Fibroblast of the aortic adventitia (primary cell): ENCODE measurements at regions not wholly inside any gene's neighbourhood (a gene's known extent, or its start where the extent isn't known, plus 50 kb on each side); places are given as distances from the start of the nearest gene placed in this dataset.
A peak's percentile ranks its signal among the peaks of the same experiment; 100 is the strongest.

ENCODE experiments used
- DNase-seq: peaks from one replicate; pipeline ENCODE4 v3.0.0-alpha.2; 2010; ENCODE audit warnings: low read depth
- H3K4me3 ChIP-seq: 2 replicates; pipeline ENCODE4 v1.5.1; 2011; ENCODE audit warnings: low read depth, mild to moderate bottlenecking, control low read depth, low read length, moderate library complexity
- TF ChIP-seq, protein P1 (sequence below): IDR thresholded peaks from 2 replicates; pipeline ENCODE4 v1.5.1; 2011; ENCODE audit warnings: mild to moderate bottlenecking, low read length, control low read depth, inconsistent platforms; ENCODE audit not compliant: insufficient read depth

DNA sequence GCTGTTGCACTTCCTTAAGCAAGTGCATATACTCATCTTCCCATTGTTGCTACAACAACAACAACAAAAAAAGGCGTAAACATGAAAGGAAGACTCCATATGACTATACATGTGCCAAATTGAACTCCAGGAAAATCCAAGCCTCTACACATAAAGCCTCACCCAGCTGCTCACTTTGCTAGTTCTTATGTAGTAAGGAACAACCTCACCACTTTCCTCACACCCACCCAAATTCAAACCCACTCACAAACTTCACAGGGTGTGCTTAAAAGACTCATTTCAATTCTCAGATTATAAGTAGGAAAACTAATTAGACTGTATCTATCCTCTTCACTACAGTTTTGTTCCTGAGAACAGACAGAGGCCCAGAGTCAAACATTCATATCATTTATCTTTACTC lies 671.1 kb upstream of the INTU start:
- no peak overlapping the region for H3K4me3 ChIP-seq
- DNase-seq, result no peak
- TF ChIP-seq, protein P1, sequence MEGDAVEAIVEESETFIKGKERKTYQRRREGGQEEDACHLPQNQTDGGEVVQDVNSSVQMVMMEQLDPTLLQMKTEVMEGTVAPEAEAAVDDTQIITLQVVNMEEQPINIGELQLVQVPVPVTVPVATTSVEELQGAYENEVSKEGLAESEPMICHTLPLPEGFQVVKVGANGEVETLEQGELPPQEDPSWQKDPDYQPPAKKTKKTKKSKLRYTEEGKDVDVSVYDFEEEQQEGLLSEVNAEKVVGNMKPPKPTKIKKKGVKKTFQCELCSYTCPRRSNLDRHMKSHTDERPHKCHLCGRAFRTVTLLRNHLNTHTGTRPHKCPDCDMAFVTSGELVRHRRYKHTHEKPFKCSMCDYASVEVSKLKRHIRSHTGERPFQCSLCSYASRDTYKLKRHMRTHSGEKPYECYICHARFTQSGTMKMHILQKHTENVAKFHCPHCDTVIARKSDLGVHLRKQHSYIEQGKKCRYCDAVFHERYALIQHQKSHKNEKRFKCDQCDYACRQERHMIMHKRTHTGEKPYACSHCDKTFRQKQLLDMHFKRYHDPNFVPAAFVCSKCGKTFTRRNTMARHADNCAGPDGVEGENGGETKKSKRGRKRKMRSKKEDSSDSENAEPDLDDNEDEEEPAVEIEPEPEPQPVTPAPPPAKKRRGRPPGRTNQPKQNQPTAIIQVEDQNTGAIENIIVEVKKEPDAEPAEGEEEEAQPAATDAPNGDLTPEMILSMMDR, result no peak

DNA sequence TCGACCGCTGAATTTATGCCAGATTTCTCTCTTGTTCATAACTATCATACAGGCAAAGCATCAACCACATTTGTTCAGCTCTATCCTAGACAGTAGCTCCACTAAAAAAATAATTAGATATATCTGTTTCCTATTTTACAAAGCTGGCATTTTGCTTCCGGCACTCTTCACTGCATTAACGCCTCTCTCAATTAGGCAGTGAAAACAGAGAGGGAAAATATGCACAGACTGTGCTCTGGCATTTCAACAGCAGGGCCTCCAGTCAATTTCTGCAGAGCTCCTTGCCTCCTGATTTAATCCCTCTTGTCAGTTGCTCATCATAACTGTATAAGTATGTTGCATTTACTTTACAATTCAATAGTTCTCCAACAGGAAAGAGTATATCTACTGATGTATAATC lies 666.9 kb upstream of the INTU start:
- TF ChIP-seq, protein P1, result no peak
- no peak overlapping the region for H3K4me3 ChIP-seq

DNA sequence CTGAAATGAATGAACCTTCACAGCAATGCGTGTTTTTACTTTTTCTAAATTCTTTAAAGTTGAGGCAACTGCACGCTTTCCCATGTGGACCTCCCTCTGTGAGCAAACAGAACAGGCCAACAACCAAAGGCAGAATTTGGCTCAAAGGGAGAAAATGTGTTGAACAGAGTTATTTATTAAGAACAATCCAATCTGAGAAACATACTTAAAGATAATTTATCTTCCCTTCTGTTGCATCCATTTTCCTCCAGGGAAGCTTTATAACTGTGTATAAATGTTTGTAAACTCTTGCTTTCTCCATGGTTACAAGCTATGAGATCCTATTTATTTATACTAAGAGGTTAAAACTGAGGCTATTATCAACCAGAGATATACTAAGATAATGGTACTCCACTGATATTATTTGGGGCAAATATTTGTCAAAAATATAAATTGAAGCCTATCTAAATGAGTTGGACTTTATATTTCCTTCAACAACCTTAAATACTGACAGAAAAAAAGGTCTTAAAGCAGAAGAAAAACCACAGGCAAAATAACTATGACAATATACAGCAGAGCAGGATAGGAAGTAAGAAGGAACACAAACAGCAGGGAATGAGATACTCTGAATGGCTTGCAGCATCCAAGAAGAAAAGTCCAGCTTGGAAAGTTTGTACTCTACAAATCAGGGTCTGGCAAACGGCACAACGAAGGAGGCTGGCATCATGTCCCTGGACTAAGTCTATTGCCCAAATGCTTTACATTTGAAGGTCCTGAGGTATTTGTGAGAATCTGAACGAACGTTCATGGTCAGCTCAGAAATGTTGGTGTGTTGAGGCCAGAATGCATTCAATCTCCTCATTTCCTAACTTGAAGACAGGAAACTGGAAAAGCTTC lies 663.2 kb upstream of the INTU start:
- no peak for DNase-seq
- TF ChIP-seq, protein P1, result no peak
- no peak overlapping the region for H3K4me3 ChIP-seq

More for the DNA sequence above, 666.9 kb upstream of the INTU start:
- no peak for DNase-seq

DNA sequence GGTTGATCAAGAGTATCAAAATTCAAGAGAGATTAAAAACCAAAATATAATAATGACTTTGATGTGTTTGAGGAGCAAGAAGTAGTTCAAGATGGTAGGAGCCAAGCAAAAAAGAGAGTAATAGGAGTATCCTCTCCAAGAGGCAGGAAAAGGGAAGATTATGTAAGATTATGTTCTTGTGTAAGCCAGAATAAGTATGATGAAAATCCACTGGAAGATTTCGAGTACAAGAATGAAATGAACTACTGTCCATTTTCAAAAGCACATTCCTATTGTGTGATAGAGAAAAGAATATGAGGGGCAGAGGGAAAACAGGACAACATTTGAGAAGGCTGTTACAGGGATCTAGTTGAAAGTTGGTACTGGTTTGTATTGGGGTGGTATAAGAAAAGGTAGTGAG lies 659.6 kb upstream of the INTU start:
- no peak overlapping the region for H3K4me3 ChIP-seq
- TF ChIP-seq, protein P1, result no peak
- peak; percentile 21 for DNase-seq

DNA sequence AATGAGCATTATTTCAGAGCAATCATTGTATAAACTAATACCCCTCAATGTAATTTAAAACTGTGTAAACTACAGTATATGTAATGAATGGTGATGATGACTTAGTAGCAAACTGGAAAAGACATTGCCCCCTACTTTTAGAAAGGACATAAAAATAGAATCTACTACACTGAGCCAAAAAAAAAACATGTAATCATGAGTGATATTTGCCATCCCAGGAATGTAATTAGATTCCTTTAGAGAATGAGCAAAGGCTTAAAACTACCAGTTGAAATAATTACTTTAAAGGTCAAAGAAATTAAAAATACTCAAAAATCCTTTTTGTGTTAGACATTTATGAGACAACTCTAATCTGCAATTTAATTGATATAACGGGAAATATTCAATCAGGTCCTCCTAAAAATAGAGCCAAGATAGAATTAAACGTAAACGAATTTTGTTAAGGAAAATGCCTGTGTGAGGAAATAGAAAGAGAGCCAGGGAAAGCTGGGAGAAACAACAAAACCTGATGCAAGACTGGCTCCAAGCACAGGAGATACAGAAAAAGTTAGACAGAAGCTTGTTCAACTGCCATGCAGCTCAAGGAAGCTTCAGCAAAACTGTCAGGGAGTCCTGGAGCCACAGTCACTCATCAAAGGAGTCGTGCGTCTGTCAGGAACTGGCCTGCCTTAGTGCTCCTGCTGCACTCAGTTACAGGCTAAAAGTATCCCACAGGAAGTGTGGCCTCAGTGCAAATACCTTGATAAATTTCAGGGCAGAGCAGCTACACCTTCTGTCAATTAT lies 655.7 kb upstream of the INTU start:
- TF ChIP-seq, protein P1, result no peak
- peak; percentile 47 for DNase-seq
- H3K4me3 ChIP-seq, result no peak overlapping the region

DNA sequence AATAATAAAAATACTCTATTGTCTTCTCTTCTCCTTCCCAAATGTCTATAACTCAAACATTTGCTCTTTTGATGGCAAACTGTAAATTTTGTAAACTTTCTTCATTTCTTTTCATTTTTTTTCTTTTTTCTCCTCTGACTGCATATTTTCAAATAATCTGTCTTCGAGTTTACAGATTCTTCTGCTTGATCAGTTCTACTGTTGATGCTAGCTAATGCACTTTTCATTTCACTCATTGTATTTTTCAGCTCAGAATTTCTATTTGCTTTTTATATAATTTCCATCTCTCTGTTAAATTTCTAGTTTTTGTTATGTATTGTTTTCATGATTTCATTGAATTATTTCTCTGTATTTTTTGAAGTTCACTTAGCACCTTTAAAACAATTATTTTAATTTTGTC lies 646.8 kb upstream of the INTU start:
- DNase-seq, result no peak
- TF ChIP-seq, protein P1, result no peak
- H3K4me3 ChIP-seq, result no peak overlapping the region
